ENCODE measurements at regions not wholly inside any gene's neighbourhood (a gene's known extent, or its start where the extent isn't known, plus 50 kb on each side); places are given as distances from the start of the nearest gene placed in this dataset.

- TF ChIP-seq, protein P1, sequence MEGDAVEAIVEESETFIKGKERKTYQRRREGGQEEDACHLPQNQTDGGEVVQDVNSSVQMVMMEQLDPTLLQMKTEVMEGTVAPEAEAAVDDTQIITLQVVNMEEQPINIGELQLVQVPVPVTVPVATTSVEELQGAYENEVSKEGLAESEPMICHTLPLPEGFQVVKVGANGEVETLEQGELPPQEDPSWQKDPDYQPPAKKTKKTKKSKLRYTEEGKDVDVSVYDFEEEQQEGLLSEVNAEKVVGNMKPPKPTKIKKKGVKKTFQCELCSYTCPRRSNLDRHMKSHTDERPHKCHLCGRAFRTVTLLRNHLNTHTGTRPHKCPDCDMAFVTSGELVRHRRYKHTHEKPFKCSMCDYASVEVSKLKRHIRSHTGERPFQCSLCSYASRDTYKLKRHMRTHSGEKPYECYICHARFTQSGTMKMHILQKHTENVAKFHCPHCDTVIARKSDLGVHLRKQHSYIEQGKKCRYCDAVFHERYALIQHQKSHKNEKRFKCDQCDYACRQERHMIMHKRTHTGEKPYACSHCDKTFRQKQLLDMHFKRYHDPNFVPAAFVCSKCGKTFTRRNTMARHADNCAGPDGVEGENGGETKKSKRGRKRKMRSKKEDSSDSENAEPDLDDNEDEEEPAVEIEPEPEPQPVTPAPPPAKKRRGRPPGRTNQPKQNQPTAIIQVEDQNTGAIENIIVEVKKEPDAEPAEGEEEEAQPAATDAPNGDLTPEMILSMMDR (IDR thresholded peaks at IDR 0.05; ENCODE audit: low read depth, low read length): no peak
These were observed 574.0 kb downstream of the BRD1 start for GRCh38 chr22:49253656-49254055.

DNA sequence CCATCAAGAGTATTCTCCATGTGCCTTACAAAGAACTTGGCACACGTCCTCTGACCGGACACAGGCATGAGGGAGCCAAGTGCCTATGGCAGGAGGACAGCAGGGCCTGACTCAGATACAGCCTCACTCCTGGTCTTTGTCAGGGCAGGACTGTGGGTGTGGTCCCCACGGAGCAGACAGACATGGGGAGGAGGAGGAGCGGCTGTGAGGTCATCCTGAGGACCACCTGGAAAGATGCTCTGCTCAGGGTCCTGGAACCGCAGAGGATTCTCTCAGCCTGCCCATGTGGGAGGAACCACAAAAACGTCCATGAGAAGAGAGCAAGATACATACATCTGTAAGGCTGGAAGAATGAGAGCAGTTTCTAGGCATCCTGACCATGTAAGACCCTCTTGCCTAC lies 576.3 kb downstream of the BRD1 start:
- no peak for DNase-seq (ENCODE audit: extremely low read depth, low read depth)
- TF ChIP-seq, protein P1 (IDR thresholded peaks at IDR 0.05; ENCODE audit: low read depth, low read length): no peak

More at GRCh38 chr22:49253656-49254055, 574.0 kb downstream of the BRD1 start:
- DNase-seq (ENCODE audit: extremely low read depth, low read depth): no peak

DNA sequence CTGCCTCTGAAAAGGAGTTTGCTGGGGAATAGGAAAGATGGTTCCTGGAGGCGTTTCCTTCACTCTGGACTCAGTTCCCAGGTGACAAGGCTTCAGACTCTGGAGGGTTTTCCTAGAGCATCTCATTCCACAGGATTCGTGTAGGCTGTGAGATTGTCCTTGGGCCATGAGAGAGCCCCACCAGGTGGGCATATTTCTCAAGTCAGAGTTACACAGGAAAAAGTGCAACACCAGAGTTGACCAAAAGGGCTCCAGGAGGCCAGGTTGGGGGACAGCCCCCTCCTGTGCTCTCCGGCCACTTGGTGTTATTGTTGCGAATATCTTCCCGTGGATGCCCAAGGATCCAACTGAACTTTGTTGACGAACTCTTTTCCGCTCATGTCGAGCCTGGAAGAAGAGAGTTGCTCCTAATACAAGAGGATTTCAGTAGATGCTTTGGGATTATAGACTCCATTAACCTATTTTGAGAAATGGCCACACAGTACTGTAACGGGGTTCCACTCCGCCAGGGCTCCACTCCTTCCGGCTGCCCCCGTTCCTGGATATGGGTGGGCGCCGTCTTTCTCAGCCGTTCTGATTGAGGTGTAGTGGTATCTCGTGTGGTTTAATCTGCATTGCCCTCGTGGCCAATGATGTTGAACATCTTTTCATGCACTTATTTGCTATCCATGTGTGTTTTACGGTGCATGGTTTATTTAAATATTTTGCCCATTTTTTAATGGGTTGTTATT lies 580.3 kb downstream of the BRD1 start:
- DNase-seq (ENCODE audit: extremely low read depth, low read depth): no peak
- TF ChIP-seq, protein P1 (IDR thresholded peaks at IDR 0.05; ENCODE audit: low read depth, low read length): no peak

GRCh38 chr22:49244466-49245420 lies 582.9 kb downstream of the BRD1 start:
- no peak for DNase-seq (ENCODE audit: extremely low read depth, low read depth)
- TF ChIP-seq, protein P1 (IDR thresholded peaks at IDR 0.05; ENCODE audit: low read depth, low read length): no peak

- DNase-seq (ENCODE audit: extremely low read depth, low read depth): no peak
- TF ChIP-seq, protein P1 (IDR thresholded peaks at IDR 0.05; ENCODE audit: low read depth, low read length): no peak
These were observed 583.7 kb downstream of the BRD1 start for GRCh38 chr22:49243965-49244364.

DNA sequence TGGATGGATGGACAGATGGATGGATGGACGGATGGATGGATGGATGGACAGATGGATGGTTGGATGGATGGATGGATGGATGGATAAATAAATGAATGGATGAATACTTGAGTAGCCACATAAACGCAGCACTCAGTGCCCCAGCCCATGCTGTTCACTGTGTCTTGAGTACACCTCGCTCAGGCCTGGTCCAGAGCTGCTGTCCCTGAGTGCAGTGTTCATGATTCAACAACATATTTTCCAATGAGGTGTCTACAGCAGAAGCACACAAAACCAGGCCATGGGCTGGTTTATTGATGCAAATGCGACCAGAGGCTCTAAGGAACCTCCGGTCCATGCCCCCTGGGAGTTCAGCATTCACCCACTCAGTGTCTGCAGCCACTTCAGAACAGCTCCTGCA lies 584.3 kb downstream of the BRD1 start:
- TF ChIP-seq, protein P1 (IDR thresholded peaks at IDR 0.05; ENCODE audit: low read depth, low read length): no peak
- DNase-seq (ENCODE audit: extremely low read depth, low read depth): no peak

DNA sequence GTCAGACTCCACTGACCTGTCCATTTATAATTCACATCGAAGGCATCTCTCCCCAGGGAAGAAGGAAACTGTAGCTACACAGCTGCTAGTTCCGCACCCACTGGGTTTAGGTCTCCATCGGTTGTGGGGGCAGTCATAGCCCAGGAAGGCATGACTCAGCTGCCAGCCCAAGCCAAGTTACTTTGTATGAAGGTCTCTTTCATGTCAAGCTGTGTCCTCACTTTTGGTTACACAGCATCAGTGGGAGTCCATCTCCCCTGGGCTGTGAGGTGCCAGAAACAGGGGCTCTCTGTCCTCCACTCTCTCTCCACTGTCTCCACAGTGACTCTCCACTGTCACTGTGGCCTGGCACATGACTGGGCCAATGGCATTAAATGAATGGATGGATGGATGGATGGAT lies 585.2 kb downstream of the BRD1 start:
- DNase-seq (ENCODE audit: extremely low read depth, low read depth): no peak
- TF ChIP-seq, protein P1 (IDR thresholded peaks at IDR 0.05; ENCODE audit: low read depth, low read length): no peak
